MCF 10A (cell line): ENCODE measurements at regions not wholly inside any gene's neighbourhood (a gene's known extent, or its start where the extent isn't known, plus 50 kb on each side); places are given as distances from the start of the nearest gene placed in this dataset.

ENCODE experiments used
- BruUV-seq: library from RNA; stranded (reverse); fragments of 400-500 nt; replicated peaks from 2 replicates; lab custom pipeline; 2021; lab: Mats Ljungman, UMichigan
- CTCF ChIA-PET: fragments of 300-600 bp; sonication (Branson Sonifier 250); formaldehyde crosslinking; extraction: SDS; loops from one replicate; lab custom pipeline; 2021; ENCODE audit warnings: antibody characterized with exemption, inconsistent platforms; lab: Yijun Ruan, JAX
- POLR2A ChIA-PET: fragments of 300-600, 350-650 bp; sonication (Branson Sonifier 250); formaldehyde crosslinking; extraction: SDS; loops from one replicate; lab custom pipeline; 2020; ENCODE audit warnings: antibody characterized with exemption, inconsistent platforms; lab: Yijun Ruan, JAX
- DNase-seq: peaks from one replicate; pipeline ENCODE4 v3.0.0-alpha.2; 2018; ENCODE audit not compliant: unreplicated experiment
- H3K27ac Mint-ChIP-seq: one replicate; pipeline ENCODE4 v1.8.0; 2022; ENCODE audit warnings: mild to moderate bottlenecking, low read depth, mixed read lengths; ENCODE audit not compliant: unreplicated experiment
- H3K27me3 Mint-ChIP-seq: one replicate; pipeline ENCODE4 v1.8.0; 2022; ENCODE audit warnings: mixed read lengths; ENCODE audit not compliant: insufficient read depth, unreplicated experiment
- H3K36me3 Mint-ChIP-seq: one replicate; pipeline ENCODE4 v1.8.0; 2022; ENCODE audit warnings: mild to moderate bottlenecking, moderate library complexity, mixed read lengths; ENCODE audit not compliant: insufficient read depth, unreplicated experiment
- H3K4me1 Mint-ChIP-seq: one replicate; pipeline ENCODE4 v1.8.0; 2022; ENCODE audit warnings: mixed read lengths; ENCODE audit not compliant: insufficient read depth, unreplicated experiment
- H3K4me3 Mint-ChIP-seq: one replicate; pipeline ENCODE4 v1.8.0; 2022; ENCODE audit warnings: mild to moderate bottlenecking, moderate library complexity, mixed read lengths; ENCODE audit not compliant: unreplicated experiment
- H3K9me3 Mint-ChIP-seq: one replicate; pipeline ENCODE4 v1.8.0; 2022; ENCODE audit warnings: mixed read lengths; ENCODE audit not compliant: unreplicated experiment
- intact Hi-C: fragments of 100-400 bp; cut with micrococcal nuclease; formaldehyde crosslinking; loops from 2 replicates; pipeline ENCODE4 v1.14.1; 2022
- TF ChIP-seq, protein P1 (sequence below): fragments of 200-600 bp; IDR thresholded peaks from one replicate; pipeline ENCODE4 v1.8.0; 2022; ENCODE audit warnings: antibody characterized with exemption, mild to moderate bottlenecking; ENCODE audit not compliant: unreplicated experiment

DNA sequence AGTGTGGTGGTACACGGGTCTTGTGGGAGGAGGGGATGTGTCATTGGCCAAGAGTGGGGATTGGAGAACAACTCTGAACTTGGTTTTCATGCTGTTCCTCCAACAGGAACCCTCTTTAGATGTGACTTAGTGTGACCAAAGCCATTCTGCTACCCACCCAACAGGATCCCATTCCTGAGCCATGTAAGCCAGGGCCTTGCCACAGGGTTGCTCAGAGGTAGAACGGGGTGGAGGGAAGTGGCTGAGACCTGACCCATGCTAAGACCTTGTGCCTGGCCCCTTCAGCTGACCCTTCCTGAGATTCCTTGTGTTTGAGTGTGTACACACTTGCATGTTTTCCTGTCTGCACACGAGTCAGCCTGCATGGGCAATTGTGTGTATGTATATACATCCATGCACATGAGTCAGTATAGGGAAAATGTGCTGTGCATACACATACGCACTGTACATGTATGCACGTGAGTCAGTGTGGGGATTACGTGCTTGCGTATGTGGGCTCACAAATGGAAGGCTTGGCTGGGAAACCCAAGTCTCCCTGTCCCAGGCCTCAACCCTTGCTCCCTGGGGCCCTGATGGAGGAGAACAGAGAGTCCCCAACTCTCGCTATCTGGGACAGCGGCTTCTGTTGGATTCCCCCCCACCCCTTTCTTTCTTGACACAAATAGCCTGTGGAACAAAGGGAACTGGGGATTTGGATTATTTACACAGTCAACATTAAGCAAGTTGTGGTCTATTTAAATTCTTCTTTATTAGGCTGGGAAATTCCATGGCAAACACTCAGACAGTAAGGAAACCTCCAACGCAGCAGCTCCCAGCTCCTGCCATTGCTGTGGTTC is 339.8 kb downstream of the DYSF start:
- POLR2A ChIA-PET = no interaction called here
- no TSS peak for BruUV-seq
- intact Hi-C loops = no loop called here
- CTCF ChIA-PET = interaction anchor here (0.6 kb wide), 1 partner anchor 266 kb away, joined by 3 read pairs; no protein-coding TSS in a partner anchor
- Mint-ChIP-seq H3K9me3 (no peaks in the 10 kb centered on the region), H3K4me1 (no peaks in the 10 kb centered on the region), H3K27me3 (no peaks in the 10 kb centered on the region), H3K27ac (no peak overlapping the region), H3K4me3 (no peak overlapping the region), H3K36me3 (no peaks in the 10 kb centered on the region)
- TF ChIP-seq, protein P1, sequence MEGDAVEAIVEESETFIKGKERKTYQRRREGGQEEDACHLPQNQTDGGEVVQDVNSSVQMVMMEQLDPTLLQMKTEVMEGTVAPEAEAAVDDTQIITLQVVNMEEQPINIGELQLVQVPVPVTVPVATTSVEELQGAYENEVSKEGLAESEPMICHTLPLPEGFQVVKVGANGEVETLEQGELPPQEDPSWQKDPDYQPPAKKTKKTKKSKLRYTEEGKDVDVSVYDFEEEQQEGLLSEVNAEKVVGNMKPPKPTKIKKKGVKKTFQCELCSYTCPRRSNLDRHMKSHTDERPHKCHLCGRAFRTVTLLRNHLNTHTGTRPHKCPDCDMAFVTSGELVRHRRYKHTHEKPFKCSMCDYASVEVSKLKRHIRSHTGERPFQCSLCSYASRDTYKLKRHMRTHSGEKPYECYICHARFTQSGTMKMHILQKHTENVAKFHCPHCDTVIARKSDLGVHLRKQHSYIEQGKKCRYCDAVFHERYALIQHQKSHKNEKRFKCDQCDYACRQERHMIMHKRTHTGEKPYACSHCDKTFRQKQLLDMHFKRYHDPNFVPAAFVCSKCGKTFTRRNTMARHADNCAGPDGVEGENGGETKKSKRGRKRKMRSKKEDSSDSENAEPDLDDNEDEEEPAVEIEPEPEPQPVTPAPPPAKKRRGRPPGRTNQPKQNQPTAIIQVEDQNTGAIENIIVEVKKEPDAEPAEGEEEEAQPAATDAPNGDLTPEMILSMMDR = no peak
- no peak for DNase-seq

DNA sequence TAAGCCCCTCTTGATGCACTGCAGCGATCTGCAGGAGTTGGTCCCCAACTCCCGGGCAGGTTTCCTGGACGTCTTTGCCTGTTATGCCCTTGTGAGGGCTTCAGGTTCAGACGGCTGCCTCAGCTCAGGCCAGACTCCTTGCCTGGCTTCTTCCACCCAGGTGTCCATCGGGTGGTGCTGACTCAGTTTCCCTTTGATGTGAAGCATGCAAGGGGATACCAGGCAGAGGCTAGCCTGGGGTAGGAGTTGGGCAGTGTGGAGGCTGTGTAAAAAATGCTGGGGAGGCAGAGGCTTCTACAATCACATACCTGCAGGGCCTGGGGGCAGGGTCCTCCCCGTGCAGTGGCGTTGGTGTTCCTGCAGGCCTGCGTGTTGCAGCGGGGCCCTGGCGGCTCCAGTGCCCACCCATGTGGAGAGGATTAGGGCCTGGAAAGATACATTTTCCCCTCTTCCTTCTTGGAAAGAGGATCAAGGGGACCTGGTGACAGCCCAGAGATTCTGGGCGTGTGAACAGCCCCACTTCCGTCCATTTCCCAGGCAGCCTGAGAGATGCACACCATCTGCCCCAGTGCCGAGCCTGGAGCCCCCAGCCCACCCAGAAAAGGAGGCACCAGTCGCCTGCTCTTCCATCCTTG is 338.3 kb downstream of the DYSF start:
- BruUV-seq = no TSS peak
- Mint-ChIP-seq H3K27ac (no peak overlapping the region), H3K36me3 (no peaks in the 10 kb centered on the region), H3K4me1 (no peaks in the 10 kb centered on the region), H3K9me3 (no peaks in the 10 kb centered on the region), H3K27me3 (peaks cover under 1% of the 10 kb centered on the region), H3K4me3 (no peak overlapping the region)
- TF ChIP-seq, protein P1 = no peak
- intact Hi-C loops = no loop called here
- ChIA-PET POLR2A (interaction anchor here (0.7 kb wide), 1 partner anchor 12 kb away, joined by 3 read pairs; no protein-coding TSS in a partner anchor), CTCF (interaction anchor here (1.2 kb wide), 1 partner anchor 244 kb away, joined by 4 read pairs; no protein-coding TSS in a partner anchor)
- DNase-seq = no peak

- BruUV-seq = no TSS peak
- intact Hi-C loops = no loop called here
- H3K4me3 Mint-ChIP-seq = no peak overlapping the region
These were observed 337.7 kb downstream of the DYSF start for GRCh38 chr2:71791061-71791450.

More at GRCh38 chr2:71791061-71791450, 337.7 kb downstream of the DYSF start:
- Mint-ChIP-seq H3K4me1 (no peaks in the 10 kb centered on the region), H3K9me3 (no peaks in the 10 kb centered on the region), H3K27ac (no peak overlapping the region), H3K27me3 (peaks cover 6% of the 10 kb centered on the region), H3K36me3 (no peaks in the 10 kb centered on the region)
- TF ChIP-seq, protein P1 = no peak
- DNase-seq = no peak
- POLR2A ChIA-PET = interaction anchor here (0.7 kb wide), 1 partner anchor 13 kb away, joined by 3 read pairs; no protein-coding TSS in a partner anchor
- CTCF ChIA-PET = interaction anchor here (1.2 kb wide), 1 partner anchor 244 kb away, joined by 4 read pairs; no protein-coding TSS in a partner anchor
